Putamen (tissue), 1 donor: ENCODE measurements at regions not wholly inside any gene's neighbourhood (a gene's known extent, or its start where the extent isn't known, plus 50 kb on each side); places are given as distances from the start of the nearest gene placed in this dataset.
"Not testable (repeated sequence)": the region's sequence is repeated elsewhere in the genome, so short reads cannot be mapped to it uniquely, and the experiment has no call there.

ENCODE experiments used
- DNase-seq: peaks from one replicate; pipeline ENCODE4 v3.0.0-alpha.2; 2016; ENCODE audit warnings: low spot score

- no peak for DNase-seq
These were observed 235.3 kb upstream of the ERBB4 start for GRCh38 chr2:212773808-212774339.

GRCh38 chr2:212770240-212770639 lies 231.6 kb upstream of the ERBB4 start:
- no peak for DNase-seq

- DNase-seq: no peak
These were observed 228.3 kb upstream of the ERBB4 start for GRCh38 chr2:212766921-212767320.

GRCh38 chr2:212752730-212753351 lies 214.2 kb upstream of the ERBB4 start:
- no peak for DNase-seq

- DNase-seq: no peak
These were observed 206.8 kb upstream of the ERBB4 start for GRCh38 chr2:212745359-212745758.

GRCh38 chr2:212737392-212738172 lies 199.0 kb upstream of the ERBB4 start:
- DNase-seq: no peak

GRCh38 chr2:212736385-212736726 lies 197.8 kb upstream of the ERBB4 start:
- no peak for DNase-seq

GRCh38 chr2:212733273-212733672 lies 194.7 kb upstream of the ERBB4 start:
- no peak for DNase-seq

GRCh38 chr2:212732860-212733259 lies 194.3 kb upstream of the ERBB4 start:
- no peak for DNase-seq

- no peak for DNase-seq
These were observed 192.4 kb upstream of the ERBB4 start for GRCh38 chr2:212730994-212731393.

GRCh38 chr2:212728717-212729116 lies 190.1 kb upstream of the ERBB4 start:
- DNase-seq: no peak

- DNase-seq: no peak
These were observed 189.1 kb upstream of the ERBB4 start for GRCh38 chr2:212727751-212728150.

- no peak for DNase-seq
These were observed 187.8 kb upstream of the ERBB4 start for GRCh38 chr2:212726403-212726802.

GRCh38 chr2:212725180-212725579 lies 186.6 kb upstream of the ERBB4 start:
- no peak for DNase-seq

- DNase-seq: no peak
These were observed 184.6 kb upstream of the ERBB4 start for GRCh38 chr2:212723226-212723625.

- DNase-seq: no peak
These were observed 183.4 kb upstream of the ERBB4 start for GRCh38 chr2:212722046-212722445.

GRCh38 chr2:212721026-212721451 lies 182.4 kb upstream of the ERBB4 start:
- no peak for DNase-seq

- not testable (repeated sequence) for DNase-seq
These were observed 176.8 kb upstream of the ERBB4 start for GRCh38 chr2:212715411-212715810.

- no peak for DNase-seq
These were observed 175.1 kb upstream of the ERBB4 start for GRCh38 chr2:212713681-212714080.

GRCh38 chr2:212712991-212713390 lies 174.4 kb upstream of the ERBB4 start:
- DNase-seq: no peak

- no peak for DNase-seq
These were observed 173.9 kb upstream of the ERBB4 start for GRCh38 chr2:212712466-212712865.

GRCh38 chr2:212711856-212712255 lies 173.3 kb upstream of the ERBB4 start:
- DNase-seq: no peak

GRCh38 chr2:212709280-212709679 lies 170.7 kb upstream of the ERBB4 start:
- DNase-seq: no peak

- no peak for DNase-seq
These were observed 169.8 kb upstream of the ERBB4 start for GRCh38 chr2:212708355-212708754.
